ENCODE measurements at regions not wholly inside any gene's neighbourhood (a gene's known extent, or its start where the extent isn't known, plus 50 kb on each side); places are given as distances from the start of the nearest gene placed in this dataset.

DNA sequence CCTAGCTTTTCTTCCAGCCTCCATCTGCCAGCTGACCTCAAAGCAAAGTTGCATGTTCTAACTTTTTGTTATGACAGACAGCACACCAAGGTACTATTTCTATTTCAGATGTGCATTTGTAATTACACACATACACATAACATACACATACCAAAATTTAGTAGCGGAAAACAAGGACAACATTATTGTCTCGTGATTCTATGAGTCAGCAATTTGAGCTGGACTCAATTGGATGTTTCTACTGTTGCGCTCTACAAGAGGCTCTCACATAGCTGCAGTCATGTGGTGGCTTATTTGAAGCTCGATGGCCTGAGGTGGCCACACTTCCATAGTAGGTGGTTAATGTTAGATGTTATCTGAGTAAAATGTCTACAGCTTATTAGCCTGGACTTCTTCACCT is 1010.1 kb upstream of the B3GALT2 start:
- Histone ChIP-seq H2AFZ (no peak overlapping the region), H4K20me1 (ENCODE audit: insufficient read depth, poor library complexity, severe bottlenecking) (no peaks in the 10 kb centered on the region), H3K27ac (no peak overlapping the region), H3K4me2 (no peak overlapping the region), H3K4me3 (no peak overlapping the region), H3K27me3 (no peaks in the 10 kb centered on the region), H3K9me2 (replicated peaks; ENCODE audit: insufficient read depth) (no peaks in the 10 kb centered on the region), H3K36me3 (replicated peaks; ENCODE audit: insufficient read depth, low read depth) (no peaks in the 10 kb centered on the region), H3K4me1 (ENCODE audit: insufficient read depth) (no peaks in the 10 kb centered on the region), H3K79me2 (no peaks in the 10 kb centered on the region), H3K9me3 (ENCODE audit: low read depth) (no peaks in the 10 kb centered on the region)
- TF ChIP-seq, protein P1, sequence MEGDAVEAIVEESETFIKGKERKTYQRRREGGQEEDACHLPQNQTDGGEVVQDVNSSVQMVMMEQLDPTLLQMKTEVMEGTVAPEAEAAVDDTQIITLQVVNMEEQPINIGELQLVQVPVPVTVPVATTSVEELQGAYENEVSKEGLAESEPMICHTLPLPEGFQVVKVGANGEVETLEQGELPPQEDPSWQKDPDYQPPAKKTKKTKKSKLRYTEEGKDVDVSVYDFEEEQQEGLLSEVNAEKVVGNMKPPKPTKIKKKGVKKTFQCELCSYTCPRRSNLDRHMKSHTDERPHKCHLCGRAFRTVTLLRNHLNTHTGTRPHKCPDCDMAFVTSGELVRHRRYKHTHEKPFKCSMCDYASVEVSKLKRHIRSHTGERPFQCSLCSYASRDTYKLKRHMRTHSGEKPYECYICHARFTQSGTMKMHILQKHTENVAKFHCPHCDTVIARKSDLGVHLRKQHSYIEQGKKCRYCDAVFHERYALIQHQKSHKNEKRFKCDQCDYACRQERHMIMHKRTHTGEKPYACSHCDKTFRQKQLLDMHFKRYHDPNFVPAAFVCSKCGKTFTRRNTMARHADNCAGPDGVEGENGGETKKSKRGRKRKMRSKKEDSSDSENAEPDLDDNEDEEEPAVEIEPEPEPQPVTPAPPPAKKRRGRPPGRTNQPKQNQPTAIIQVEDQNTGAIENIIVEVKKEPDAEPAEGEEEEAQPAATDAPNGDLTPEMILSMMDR (IDR thresholded peaks at IDR 0.05; ENCODE audit: poor library complexity), result no peak
- TF ChIP-seq EZH2phosphoT487 (IDR thresholded peaks at IDR 0.05; ENCODE audit: low read depth, severe bottlenecking, unreplicated experiment) (no peak), EZH2 (IDR thresholded peaks at IDR 0.05; ENCODE audit: borderline replicate concordance) (no peak)
- no peak for DNase-seq (ENCODE audit: low spot score)
- 97% methylated on average over 4 of the region's 4 CpGs for WGBS (ENCODE audit: low lambda C conversion rate, missing lambda C conversion rate)

DNA sequence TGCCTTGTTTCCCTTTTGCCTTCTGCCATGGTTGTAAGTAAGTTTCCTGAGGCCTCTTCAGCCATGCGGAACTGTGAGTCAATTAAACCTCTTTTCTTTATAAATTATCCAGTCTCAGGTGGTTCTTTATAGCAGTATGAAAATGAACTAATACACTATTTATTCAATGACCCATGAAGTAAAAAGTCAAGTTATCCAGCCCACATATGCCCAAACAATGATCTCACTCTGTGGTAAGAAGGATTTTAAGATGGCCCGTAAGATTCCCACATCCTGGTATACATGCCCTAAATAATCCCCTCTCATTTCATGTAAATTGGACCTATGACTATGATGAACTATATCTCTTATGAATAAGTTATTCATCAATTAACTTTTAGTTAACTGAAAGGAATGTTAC is 1008.3 kb upstream of the B3GALT2 start:
- WGBS (ENCODE audit: low lambda C conversion rate, missing lambda C conversion rate), result 98% methylated on average over 2 of the region's 2 CpGs
- no peaks in the 10 kb centered on the region for H4K20me1 ChIP-seq (ENCODE audit: insufficient read depth, poor library complexity, severe bottlenecking)

DNA sequence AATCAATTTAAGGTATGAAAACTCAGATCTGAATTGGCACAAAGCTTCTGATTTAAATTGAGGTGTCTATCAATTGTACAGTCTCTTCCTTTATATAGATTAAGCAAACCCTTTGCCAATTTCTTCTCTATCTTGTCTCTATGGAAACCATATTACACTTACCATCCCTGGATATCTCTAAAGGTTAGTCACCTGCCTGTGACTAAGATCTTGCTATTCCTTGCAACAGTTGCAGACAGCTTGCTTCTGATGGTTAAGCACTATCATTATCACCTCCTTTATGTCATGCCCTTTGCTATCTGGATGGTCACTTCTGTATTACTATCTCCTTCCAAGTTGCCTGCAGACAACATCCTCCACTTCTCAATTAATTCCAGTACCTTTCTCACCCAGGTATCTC is 998.6 kb upstream of the B3GALT2 start:
- DNase-seq (ENCODE audit: low spot score), result no peak
- H3K36me3 ChIP-seq (replicated peaks; ENCODE audit: insufficient read depth, low read depth), result no peaks in the 10 kb centered on the region

More for the DNA sequence above, 1008.3 kb upstream of the B3GALT2 start:
- H3K36me3 ChIP-seq (replicated peaks; ENCODE audit: insufficient read depth, low read depth), result no peaks in the 10 kb centered on the region
- no peak overlapping the region for H3K27ac ChIP-seq
- DNase-seq (ENCODE audit: low spot score), result no peak
- no peaks in the 10 kb centered on the region for H3K79me2 ChIP-seq
- H3K9me2 ChIP-seq (replicated peaks; ENCODE audit: insufficient read depth), result no peaks in the 10 kb centered on the region
- no peaks in the 10 kb centered on the region for H3K27me3 ChIP-seq
- no peaks in the 10 kb centered on the region for H3K4me1 ChIP-seq (ENCODE audit: insufficient read depth)
- H3K9me3 ChIP-seq (ENCODE audit: low read depth), result no peaks in the 10 kb centered on the region
- no peak overlapping the region for H3K4me2 ChIP-seq
- no peak overlapping the region for H3K4me3 ChIP-seq
- H2AFZ ChIP-seq, result no peak overlapping the region
- no peak for TF ChIP-seq EZH2 (IDR thresholded peaks at IDR 0.05; ENCODE audit: borderline replicate concordance)
- no peak for TF ChIP-seq EZH2phosphoT487 (IDR thresholded peaks at IDR 0.05; ENCODE audit: low read depth, severe bottlenecking, unreplicated experiment)
- TF ChIP-seq, protein P1 (IDR thresholded peaks at IDR 0.05; ENCODE audit: poor library complexity), result no peak

More for the DNA sequence above, 998.6 kb upstream of the B3GALT2 start:
- Histone ChIP-seq H4K20me1 (ENCODE audit: insufficient read depth, poor library complexity, severe bottlenecking) (no peaks in the 10 kb centered on the region), H3K27me3 (no peaks in the 10 kb centered on the region), H3K9me3 (ENCODE audit: low read depth) (no peaks in the 10 kb centered on the region), H3K4me1 (ENCODE audit: insufficient read depth) (no peaks in the 10 kb centered on the region), H3K4me3 (no peak overlapping the region), H2AFZ (no peak overlapping the region), H3K27ac (no peak overlapping the region), H3K79me2 (no peaks in the 10 kb centered on the region), H3K4me2 (no peak overlapping the region), H3K9me2 (replicated peaks; ENCODE audit: insufficient read depth) (no peaks in the 10 kb centered on the region)
- TF ChIP-seq EZH2 (IDR thresholded peaks at IDR 0.05; ENCODE audit: borderline replicate concordance) (no peak), EZH2phosphoT487 (IDR thresholded peaks at IDR 0.05; ENCODE audit: low read depth, severe bottlenecking, unreplicated experiment) (no peak)
- TF ChIP-seq, protein P1 (IDR thresholded peaks at IDR 0.05; ENCODE audit: poor library complexity), result no peak
